H1 (cell line): ENCODE measurements at regions not wholly inside any gene's neighbourhood (a gene's known extent, or its start where the extent isn't known, plus 50 kb on each side); places are given as distances from the start of the nearest gene placed in this dataset.

Source experiments
- CTCF ChIA-PET: fragments of 300-600 bp; sonication (Branson Sonifier 250); formaldehyde crosslinking; loops from one replicate; lab custom pipeline; 2021; ENCODE audit not compliant: partially characterized antibody; lab: Charles Lee
- POLR2A ChIA-PET: fragments of 300-600 bp; sonication (Branson Sonifier 250); formaldehyde crosslinking; loops from one replicate; lab custom pipeline; 2021; ENCODE audit warnings: inconsistent platforms; ENCODE audit not compliant: partially characterized antibody; lab: Charles Lee
- DNase-seq, 2 experiments: peaks; one replicate each; pipeline versions ENCODE4 v3.0.0 to v3.0.0-alpha.2; 2010 to 2022; ENCODE audit warnings: low spot score in 2 of 2, low read depth in 1 of 2, mixed read lengths in 1 of 2
- FAIRE-seq: peaks from 2 replicates; lab custom pipeline; 2011; peaks lifted over from hg19 to GRCh38; lab: Jason Lieb, UNC
- H2AFZ ChIP-seq: 2 replicates; pipeline ENCODE4 v1.8.1; 2012; ENCODE audit warnings: low read length, inconsistent platforms
- H2AK5ac ChIP-seq: 2 replicates; pipeline ENCODE4 v1.6.1; 2013; ENCODE audit warnings: low read depth, low read length
- H2BK120ac ChIP-seq: replicated peaks from 2 replicates; pipeline ENCODE3; 2013; ENCODE audit warnings: low read depth, low read length, inconsistent platforms
- H2BK12ac ChIP-seq: 2 replicates; pipeline ENCODE4 v1.6.1; 2013; ENCODE audit warnings: low read depth, low read length
- H2BK15ac ChIP-seq: 2 replicates; pipeline ENCODE4 v1.6.1; 2013; ENCODE audit warnings: low read length
- H2BK20ac ChIP-seq: 2 replicates; pipeline ENCODE4 v1.6.1; 2013; ENCODE audit warnings: low read length
- H2BK5ac ChIP-seq: 2 replicates; pipeline ENCODE4 v1.6.1; 2013; ENCODE audit warnings: low read depth, low read length
- H3K14ac ChIP-seq: 2 replicates; pipeline ENCODE4 v1.6.1; 2013; ENCODE audit warnings: inconsistent platforms; ENCODE audit not compliant: insufficient read length
- H3K18ac ChIP-seq: 2 replicates; pipeline ENCODE4 v1.6.1; 2013; ENCODE audit warnings: low read length; ENCODE audit errors: extremely low read depth
- H3K23ac ChIP-seq: 2 replicates; pipeline ENCODE4 v1.6.1; 2013; ENCODE audit warnings: inconsistent platforms; ENCODE audit not compliant: insufficient read length
- H3K23me2 ChIP-seq: 2 replicates; pipeline ENCODE4 v1.6.1; 2013; ENCODE audit warnings: low read depth, low read length
- H3K27ac ChIP-seq: 2 replicates; pipeline ENCODE4 v1.6.1; 2011; ENCODE audit warnings: low read depth, low read length, inconsistent platforms
- H3K27me3 ChIP-seq, 4 experiments: replicated peaks in 1 of 4; 1 replicate in 1 of 4; 2 replicates in 3 of 4; pipeline versions ENCODE4 v1.6.1 to v1.8.1; 2011 to 2013; ENCODE audit warnings: low read length in 3 of 4, mild to moderate bottlenecking in 3 of 4, inconsistent platforms in 2 of 4, mixed read lengths in 2 of 4, moderate library complexity in 1 of 4; ENCODE audit not compliant: control insufficient read depth in 3 of 4, insufficient read depth in 3 of 4; ENCODE audit errors: extremely low read depth in 1 of 4
- H3K36me3 ChIP-seq, 4 experiments: 2 replicates each; pipeline versions ENCODE4 v1.6.1 to v1.8.1; 2011 to 2013; ENCODE audit warnings: mild to moderate bottlenecking in 4 of 4, low read length in 3 of 4, moderate library complexity in 2 of 4, control low read depth in 1 of 4, inconsistent platforms in 1 of 4; ENCODE audit not compliant: insufficient read depth in 4 of 4, control insufficient read depth in 2 of 4
- H3K4ac ChIP-seq: replicated peaks from 2 replicates; pipeline ENCODE3; 2013; ENCODE audit warnings: low read length, low read depth, mixed read lengths, inconsistent platforms; ENCODE audit not compliant: insufficient read length
- H3K4me1 ChIP-seq, 4 experiments: replicated peaks in 1 of 4; 1 replicate in 1 of 4; 2 replicates in 3 of 4; pipeline versions ENCODE4 v1.6.1 to v1.8.1; 2011 to 2013; ENCODE audit warnings: low read length in 3 of 4, inconsistent platforms in 2 of 4, mixed read lengths in 1 of 4; ENCODE audit not compliant: insufficient read depth in 4 of 4, control insufficient read depth in 3 of 4
- H3K4me2 ChIP-seq, 2 experiments: 2 replicates each; pipeline versions ENCODE4 v1.6.1 to v1.8.1; 2011 to 2013; ENCODE audit warnings: low read depth in 2 of 2, low read length in 2 of 2, control low read depth in 1 of 2, inconsistent platforms in 1 of 2, mild to moderate bottlenecking in 1 of 2; ENCODE audit not compliant: insufficient read depth in 1 of 2
- H3K4me3 ChIP-seq, 4 experiments: fragments of 200-600, 300-600 bp in 1 of 4; sonication (generic), shearing (Covaris generic), sonication (Bioruptor Twin) in 1 of 4; 2 replicates each; pipeline versions ENCODE4 v1.5.1 to v1.8.1; 2011 to 2016; ENCODE audit warnings: low read length in 4 of 4, low read depth in 3 of 4, control low read depth in 2 of 4, inconsistent platforms in 2 of 4, mild to moderate bottlenecking in 2 of 4, mixed read lengths in 1 of 4, moderate library complexity in 1 of 4; ENCODE audit not compliant: insufficient read depth in 2 of 4; ENCODE audit errors: extremely low read depth in 1 of 4
- H3K56ac ChIP-seq: replicated peaks from 2 replicates; pipeline ENCODE3; 2013; ENCODE audit warnings: low read depth, mild to moderate bottlenecking, mixed read lengths, low read length, inconsistent platforms; ENCODE audit not compliant: insufficient read length
- H3K79me1 ChIP-seq: 2 replicates; pipeline ENCODE4 v1.6.1; 2013; ENCODE audit warnings: low read depth, low read length, control low read depth
- H3K79me2 ChIP-seq, 2 experiments: 2 replicates each; pipeline versions ENCODE4 v1.6.1 to v1.8.1; 2012 to 2013; ENCODE audit warnings: low read length in 2 of 2, mild to moderate bottlenecking in 2 of 2, inconsistent platforms in 1 of 2; ENCODE audit not compliant: insufficient read depth in 2 of 2, control insufficient read depth in 1 of 2
- H3K9ac ChIP-seq, 4 experiments: replicated peaks in 1 of 4; 1 replicate in 1 of 4; 2 replicates in 3 of 4; pipeline versions ENCODE4 v1.6.1 to v1.8.1; 2011 to 2013; ENCODE audit warnings: low read depth in 3 of 4, low read length in 3 of 4, control low read depth in 2 of 4, mild to moderate bottlenecking in 2 of 4, moderate library complexity in 2 of 4, inconsistent platforms in 1 of 4; ENCODE audit errors: extremely low read depth in 1 of 4
- H3K9me3 ChIP-seq, 2 experiments: 2 replicates each; pipeline versions ENCODE4 v1.6.1 to v1.8.1; 2012 to 2013; ENCODE audit warnings: mild to moderate bottlenecking in 2 of 2, moderate library complexity in 2 of 2, control low read depth in 1 of 2, inconsistent platforms in 1 of 2, low read depth in 1 of 2, low read length in 1 of 2, mixed read lengths in 1 of 2; ENCODE audit not compliant: insufficient read depth in 2 of 2
- H4K20me1 ChIP-seq, 2 experiments: replicated peaks in 1 of 2; 2 replicates each; pipeline versions ENCODE3 to v1.8.1; 2011 to 2013; ENCODE audit warnings: inconsistent platforms in 2 of 2, low read length in 2 of 2, mild to moderate bottlenecking in 1 of 2; ENCODE audit not compliant: insufficient read depth in 2 of 2, control insufficient read depth in 1 of 2
- H4K5ac ChIP-seq: 2 replicates; pipeline ENCODE4 v1.6.1; 2013; ENCODE audit warnings: low read length, low read depth, mixed read lengths, inconsistent platforms; ENCODE audit not compliant: insufficient read length
- H4K8ac ChIP-seq: 2 replicates; pipeline ENCODE4 v1.8.0; 2013; ENCODE audit warnings: mild to moderate bottlenecking, moderate library complexity, low read length, inconsistent platforms; ENCODE audit not compliant: insufficient read depth; ENCODE audit errors: extremely low read depth
- H4K91ac ChIP-seq: replicated peaks from 2 replicates; pipeline ENCODE3; 2013; ENCODE audit warnings: low read length, mixed read lengths, inconsistent platforms; ENCODE audit not compliant: insufficient read length
- ASH2L ChIP-seq: fragments of 200-600, 300-600 bp; sonication (generic); IDR thresholded peaks from one replicate; pipeline ENCODE4 v1.7.1; 2017; ENCODE audit warnings: low read length
- CEBPB ChIP-seq: IDR thresholded peaks from 2 replicates; pipeline ENCODE4 v1.6.1; 2012; ENCODE audit warnings: low read depth, low read length
- CHD1 ChIP-seq: IDR thresholded peaks from 2 replicates; pipeline ENCODE4 v1.6.1; 2012; ENCODE audit warnings: low read depth, low read length, improper control_type of control experiment
- CREB1 ChIP-seq: IDR thresholded peaks from 2 replicates; pipeline ENCODE4 v1.6.1; 2012; ENCODE audit warnings: inconsistent platforms
- EZH2 ChIP-seq: fragments of 200-600 bp; sonication (generic); IDR thresholded peaks from 2 replicates; pipeline ENCODE4 v1.7.1; 2012; ENCODE audit warnings: low read depth, mild to moderate bottlenecking, moderate library complexity, low read length, inconsistent platforms; ENCODE audit not compliant: severe bottlenecking
- MAFK ChIP-seq: IDR thresholded peaks from 2 replicates; pipeline ENCODE4 v1.6.1; 2012; ENCODE audit warnings: low read depth, mild to moderate bottlenecking, improper control_type of control experiment, low read length
- POLR2A ChIP-seq, 2 experiments: IDR thresholded peaks; 1 replicate in 1 of 2; 2 replicates in 1 of 2; pipeline ENCODE4 v1.6.1; 2011; ENCODE audit warnings: low read depth in 2 of 2, low read length in 2 of 2, mild to moderate bottlenecking in 2 of 2; ENCODE audit errors: control extremely low read depth in 1 of 2
- RAD21 ChIP-seq, 2 experiments: IDR thresholded peaks in 1 of 2; conservative IDR thresholded peaks in 1 of 2; 2 replicates each; pipeline ENCODE4 v1.6.1; 2011; ENCODE audit warnings: low read depth in 2 of 2, low read length in 2 of 2, improper control_type of control experiment in 1 of 2, inconsistent platforms in 1 of 2, mild to moderate bottlenecking in 1 of 2, moderate library complexity in 1 of 2
- SAP30 ChIP-seq: fragments of 300-600 bp; sonication (generic); IDR thresholded peaks from 2 replicates; pipeline ENCODE4 v1.7.1; 2012; ENCODE audit warnings: low read length, moderate library complexity, mild to moderate bottlenecking, inconsistent platforms; ENCODE audit not compliant: insufficient read depth, insufficient replicate concordance
- SP1 ChIP-seq: IDR thresholded peaks from 2 replicates; pipeline ENCODE4 v1.6.1; 2011; ENCODE audit warnings: low read depth, low read length
- SUZ12 ChIP-seq: fragments of 200-600 bp; sonication (generic); IDR thresholded peaks from 2 replicates; pipeline ENCODE4 v1.6.1; 2012; ENCODE audit warnings: mild to moderate bottlenecking, inconsistent platforms, low read length, moderate library complexity, mixed read lengths
- TAF7 ChIP-seq: optimal IDR thresholded peaks from 2 replicates; pipeline ENCODE3; 2011; ENCODE audit warnings: low read depth, mild to moderate bottlenecking, inconsistent platforms, low read length, moderate library complexity, borderline replicate concordance
- YY1 ChIP-seq: IDR thresholded peaks from 2 replicates; pipeline ENCODE4 v1.6.1; 2011; ENCODE audit warnings: low read depth, mild to moderate bottlenecking, low read length
- WGBS, 2 experiments: shearing (Covaris generic) in 1 of 2; methylation state at CpG; one replicate each; pipeline versions ENCODE4 v1.1.6 to v1.1.7; 2013 to 2015; ENCODE audit warnings: low lambda C conversion rate in 2 of 2, mixed read lengths in 2 of 2, inconsistent platforms in 1 of 2, low coverage in 1 of 2, missing lambda C conversion rate in 1 of 2; ENCODE audit not compliant: insufficient replicate concordance in 2 of 2, insufficient coverage in 1 of 2, insufficient read length in 1 of 2; ENCODE audit errors: extremely low coverage in 1 of 2, missing lambda C conversion rate in 1 of 2; 5-methylcytosine and 5-hydroxymethylcytosine counted together
- TF ChIP-seq, protein P1 (sequence below): IDR thresholded peaks from 2 replicates; pipeline ENCODE4 v1.6.1; 2012; ENCODE audit warnings: inconsistent platforms

DNA sequence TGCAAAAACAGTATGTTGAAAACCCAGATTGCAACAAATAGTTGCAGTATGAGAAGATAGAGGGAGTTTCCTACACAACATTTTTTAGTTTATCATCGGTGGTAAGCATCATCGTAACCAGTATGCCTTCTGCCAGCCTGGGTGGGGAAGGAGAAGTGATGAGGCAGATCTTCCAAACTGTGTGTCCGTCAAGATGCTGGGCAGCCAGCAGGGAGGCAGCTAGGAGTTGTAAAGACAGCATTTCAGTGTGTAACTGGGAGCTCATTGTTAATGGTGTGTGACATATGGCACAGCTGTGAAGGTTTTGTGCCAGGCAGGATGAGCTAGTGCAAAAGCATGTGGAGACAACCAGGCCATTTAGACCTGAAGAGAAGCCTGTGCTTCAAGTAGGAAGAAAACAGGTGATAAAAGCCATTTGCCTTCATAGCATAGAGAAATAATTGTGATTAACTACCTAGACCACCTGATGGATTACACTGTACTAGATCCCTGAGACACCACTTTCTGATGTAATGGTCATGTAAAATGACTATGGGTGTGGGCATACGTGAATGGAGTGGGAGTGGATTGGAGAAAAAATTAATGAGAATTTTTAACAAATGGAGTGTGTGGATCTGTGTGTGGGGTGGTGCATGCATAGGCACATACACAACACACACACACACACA lies 347.0 kb upstream of the ADAMTSL1 start:
- H3K9ac ChIP-seq, result no peak overlapping the region
- H3K14ac ChIP-seq, result no peak overlapping the region
- H4K20me1 ChIP-seq, result no peaks in the 10 kb centered on the region
- DNase-seq, result no peak
- no peaks in the 10 kb centered on the region for H3K79me2 ChIP-seq
- no peak overlapping the region for H3K56ac ChIP-seq
- no peaks in the 10 kb centered on the region for H3K23me2 ChIP-seq
- no peak for FAIRE-seq
- no peak overlapping the region for H3K23ac ChIP-seq
- no peak overlapping the region for H3K4ac ChIP-seq
- no peaks in the 10 kb centered on the region for H3K79me1 ChIP-seq
- no peak overlapping the region for H2AFZ ChIP-seq
- peak overlapping the region; percentile 57; the same call in 1 of the 2 replicates for H4K8ac ChIP-seq
- no peak overlapping the region for H2BK20ac ChIP-seq
- ChIA-PET POLR2A (no interaction called here), CTCF (interaction anchor here (1.0 to 1.1 kb wide), 2 partner anchors 16 to 239 kb away, joined by 3 read pairs; no protein-coding TSS in a partner anchor)
- no peak overlapping the region for H2AK5ac ChIP-seq
- H3K4me2 ChIP-seq, result no peak overlapping the region
- H3K18ac ChIP-seq, result no peak overlapping the region
- H2BK120ac ChIP-seq, result no peak overlapping the region
- 92 to 100% methylated on average over 1 to 4 of the region's 4 CpGs for WGBS, 2 experiments
- H3K27me3 ChIP-seq, result no peaks in the 10 kb centered on the region
- no peaks in the 10 kb centered on the region for H3K36me3 ChIP-seq
- H2BK15ac ChIP-seq, result no peak overlapping the region
- no peak overlapping the region for H3K27ac ChIP-seq
- no peak overlapping the region for H3K4me3 ChIP-seq
- H4K91ac ChIP-seq, result no peak overlapping the region
- no peak overlapping the region for H4K5ac ChIP-seq
- no peak overlapping the region for H2BK12ac ChIP-seq
- peak overlapping the region; percentile 10; the same call in 1 of the 2 replicates for H2BK5ac ChIP-seq
- H3K4me1 ChIP-seq, result peaks cover 0 to 5% (median 0%) of the 10 kb centered on the region in 4 experiments; a peak in 1 of 7 replicates
- no peaks in the 10 kb centered on the region for H3K9me3 ChIP-seq
- TF ChIP-seq MAFK (no peak), EZH2 (no peak), ASH2L (no peak), TAF7 (no peak), CREB1 (no peak), RAD21 (IDR thresholded peaks at IDR 0.05 in 1 of 2, conservative IDR thresholded peaks at IDR 0.05 in 1 of 2; ENCODE audit: low read depth in 2 of 2, low read length in 2 of 2) (no peak), CEBPB (no peak), YY1 (no peak), SUZ12 (no peak), SP1 (no peak), CHD1 (no peak), SAP30 (no peak), POLR2A (IDR thresholded peaks at IDR 0.05; ENCODE audit: control extremely low read depth in 1 of 2, low read depth in 2 of 2, low read length in 2 of 2) (no peak)
- TF ChIP-seq, protein P1, sequence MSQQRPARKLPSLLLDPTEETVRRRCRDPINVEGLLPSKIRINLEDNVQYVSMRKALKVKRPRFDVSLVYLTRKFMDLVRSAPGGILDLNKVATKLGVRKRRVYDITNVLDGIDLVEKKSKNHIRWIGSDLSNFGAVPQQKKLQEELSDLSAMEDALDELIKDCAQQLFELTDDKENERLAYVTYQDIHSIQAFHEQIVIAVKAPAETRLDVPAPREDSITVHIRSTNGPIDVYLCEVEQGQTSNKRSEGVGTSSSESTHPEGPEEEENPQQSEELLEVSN, result no peak
